ENCODE measurements at regions not wholly inside any gene's neighbourhood (a gene's known extent, or its start where the extent isn't known, plus 50 kb on each side); places are given as distances from the start of the nearest gene placed in this dataset.
"Not testable (repeated sequence)": the region's sequence is repeated elsewhere in the genome, so short reads cannot be mapped to it uniquely, and the experiment has no call there.

DNA sequence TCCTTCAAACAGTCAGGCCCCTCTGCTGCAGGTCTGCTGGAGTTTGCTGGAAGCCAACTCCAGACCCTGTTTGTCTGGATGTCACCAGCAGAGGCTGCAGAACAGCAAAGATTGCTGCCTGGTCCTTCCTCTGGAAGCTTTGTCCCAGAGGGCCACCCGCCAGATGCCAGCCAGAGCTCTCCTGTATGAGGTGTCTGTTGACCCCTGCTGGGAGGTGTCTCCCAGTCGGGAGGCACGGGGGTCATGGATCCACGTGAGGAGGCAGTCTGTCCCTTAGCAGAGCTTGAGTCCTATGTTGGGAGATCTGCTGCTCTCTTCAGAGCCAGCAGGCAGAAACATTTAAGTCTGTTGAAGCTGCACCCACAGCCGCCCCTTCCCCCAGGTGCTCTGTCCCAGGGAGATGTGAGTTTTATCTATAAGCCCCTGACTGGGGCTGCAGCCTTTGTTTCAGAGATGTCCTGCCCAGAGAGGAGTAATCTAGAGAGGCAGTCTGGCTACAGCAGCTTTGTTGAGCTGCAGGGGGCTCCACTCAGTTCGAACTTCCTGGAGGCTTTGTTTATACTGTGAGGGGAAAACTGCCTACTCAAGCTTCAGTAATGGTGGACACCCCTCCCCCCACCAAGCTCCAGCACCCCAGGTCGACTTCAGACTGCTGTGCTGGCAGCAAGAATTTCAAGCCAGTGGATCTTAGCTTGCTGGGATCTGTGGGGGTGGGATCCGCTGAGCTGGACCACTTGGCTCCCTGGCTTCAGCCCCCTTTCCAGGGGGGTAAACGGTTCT is 72.1 kb downstream of the OGFRL1 start:
- POLR2A ChIA-PET; DNase-seq (ENCODE audit: extremely low spot score); CTCF ChIA-PET: not testable (repeated sequence)

DNA sequence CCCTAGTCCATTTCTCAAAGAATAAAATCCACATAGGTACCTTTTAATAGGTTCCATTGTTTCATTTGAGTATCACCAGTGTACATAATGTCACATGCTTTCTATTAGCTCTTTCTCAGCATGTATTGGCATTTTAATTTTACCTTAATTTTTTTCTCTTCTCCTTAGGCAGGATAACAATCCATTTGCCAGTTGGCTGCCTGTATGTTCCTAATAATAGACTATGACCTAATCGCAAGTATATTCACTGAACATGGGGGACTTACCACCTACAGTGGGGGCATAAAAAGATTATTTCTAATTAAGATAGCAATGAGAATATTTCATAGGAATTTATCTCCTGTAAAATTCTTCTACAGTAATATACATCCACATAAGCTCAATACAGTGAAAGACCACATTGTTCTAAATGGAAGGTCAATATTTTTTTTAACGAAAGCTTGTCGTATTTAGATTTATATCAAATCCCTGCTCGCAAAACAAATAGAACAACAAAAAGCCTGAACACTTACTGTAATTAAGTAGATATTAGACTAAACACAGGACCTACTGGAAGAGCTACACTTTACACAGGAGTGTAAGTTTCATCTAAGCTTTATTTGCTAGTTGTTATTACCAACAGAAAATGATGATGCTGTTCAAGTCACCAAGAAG is 76.4 kb downstream of the OGFRL1 start:
- TF ChIP-seq CTBP1 (IDR thresholded peaks at IDR 0.05; ENCODE audit: borderline replicate concordance) = no peak
- no peak for TF ChIP-seq TARDBP (IDR thresholded peaks at IDR 0.05)
- no peak for TF ChIP-seq FOXM1 (IDR thresholded peaks at IDR 0.05; ENCODE audit: borderline replicate concordance)
- TF ChIP-seq ARNT (IDR thresholded peaks at IDR 0.05) = no peak
- TF ChIP-seq ELF4 (IDR thresholded peaks at IDR 0.05) = no peak
- no peak for TF ChIP-seq LEF1 (IDR thresholded peaks at IDR 0.05; ENCODE audit: borderline replicate concordance)
- TF ChIP-seq SUZ12 (IDR thresholded peaks at IDR 0.05) = no peak
- TF ChIP-seq HDGF (IDR thresholded peaks at IDR 0.05; ENCODE audit: borderline replicate concordance) = no peak
- no peak for TF ChIP-seq BHLHE40 (IDR thresholded peaks at IDR 0.05; ENCODE audit: borderline replicate concordance)
- TF ChIP-seq, protein P1, sequence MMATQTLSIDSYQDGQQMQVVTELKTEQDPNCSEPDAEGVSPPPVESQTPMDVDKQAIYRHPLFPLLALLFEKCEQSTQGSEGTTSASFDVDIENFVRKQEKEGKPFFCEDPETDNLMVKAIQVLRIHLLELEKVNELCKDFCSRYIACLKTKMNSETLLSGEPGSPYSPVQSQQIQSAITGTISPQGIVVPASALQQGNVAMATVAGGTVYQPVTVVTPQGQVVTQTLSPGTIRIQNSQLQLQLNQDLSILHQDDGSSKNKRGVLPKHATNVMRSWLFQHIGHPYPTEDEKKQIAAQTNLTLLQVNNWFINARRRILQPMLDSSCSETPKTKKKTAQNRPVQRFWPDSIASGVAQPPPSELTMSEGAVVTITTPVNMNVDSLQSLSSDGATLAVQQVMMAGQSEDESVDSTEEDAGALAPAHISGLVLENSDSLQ (IDR thresholded peaks at IDR 0.05) = no peak
- no peak for TF ChIP-seq ZNF384 (IDR thresholded peaks at IDR 0.05)
- no peak for TF ChIP-seq FOXK2 (IDR thresholded peaks at IDR 0.05)
- no peak for TF ChIP-seq SP1 (IDR thresholded peaks at IDR 0.05)
- no peak for TF ChIP-seq FOXA1 (IDR thresholded peaks at IDR 0.05)
- no peak for TF ChIP-seq L3MBTL2 (conservative IDR thresholded peaks at IDR 0.05)
- TF ChIP-seq NFRKB (IDR thresholded peaks at IDR 0.05) = no peak
- no peak for DNase-seq (ENCODE audit: extremely low spot score)
- ChIA-PET POLR2A (no interaction called here), CTCF (interaction anchor here (1.1 kb wide), 1 partner anchor 145 kb away, joined by 6 read pairs; no protein-coding TSS in a partner anchor)

DNA sequence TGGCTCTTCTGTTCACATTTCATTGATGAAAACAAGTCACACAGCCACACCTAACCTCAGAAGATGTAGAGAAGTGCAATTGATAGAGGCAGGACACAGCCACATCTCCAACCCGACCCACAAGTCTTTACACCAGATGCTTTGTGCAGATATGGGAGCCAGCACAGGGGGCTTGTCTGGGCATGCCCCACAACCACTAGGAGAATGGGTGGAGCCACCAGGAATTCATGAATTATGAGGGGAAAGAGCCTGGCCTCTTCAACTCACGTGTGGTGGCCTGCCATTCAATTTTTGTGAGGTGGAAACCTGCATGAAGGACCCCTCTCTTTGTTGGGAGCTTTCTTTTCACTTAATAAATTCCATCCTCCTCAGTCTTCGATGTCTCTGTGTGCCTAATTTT is 79.1 kb downstream of the OGFRL1 start:
- POLR2A ChIA-PET = no interaction called here
- CTCF ChIA-PET = no interaction called here
- TF ChIP-seq NFRKB (IDR thresholded peaks at IDR 0.05) (no peak), FOXM1 (IDR thresholded peaks at IDR 0.05; ENCODE audit: borderline replicate concordance) (no peak), CTBP1 (IDR thresholded peaks at IDR 0.05; ENCODE audit: borderline replicate concordance) (no peak), TARDBP (IDR thresholded peaks at IDR 0.05) (no peak), LEF1 (IDR thresholded peaks at IDR 0.05; ENCODE audit: borderline replicate concordance) (no peak), FOXK2 (IDR thresholded peaks at IDR 0.05) (no peak)
- TF ChIP-seq, protein P1 (IDR thresholded peaks at IDR 0.05) = peak; percentile 56
- no peak for DNase-seq (ENCODE audit: extremely low spot score)

DNA sequence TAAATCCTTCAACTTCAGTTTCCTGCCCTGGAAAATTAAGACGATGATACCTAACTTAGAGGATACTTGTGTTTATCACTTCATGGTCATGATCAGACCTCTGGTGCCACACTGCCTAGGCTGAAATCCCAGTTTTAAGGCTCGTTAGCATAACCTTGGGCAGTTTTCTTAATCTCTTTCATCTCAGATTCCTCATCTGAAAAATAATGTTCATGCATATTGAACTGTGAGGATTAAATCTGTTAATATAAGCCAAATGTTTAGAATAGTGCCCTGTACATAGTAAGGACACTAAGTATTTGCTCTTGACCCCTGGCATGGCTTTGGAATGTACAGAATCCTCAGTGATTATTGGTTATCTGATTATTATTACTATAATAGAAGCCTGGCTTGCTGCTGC is 79.7 kb downstream of the OGFRL1 start:
- TF ChIP-seq FOXM1 (IDR thresholded peaks at IDR 0.05; ENCODE audit: borderline replicate concordance) (no peak), NFRKB (IDR thresholded peaks at IDR 0.05) (no peak), FOXA1 (IDR thresholded peaks at IDR 0.05) (no peak), BHLHE40 (IDR thresholded peaks at IDR 0.05; ENCODE audit: borderline replicate concordance) (no peak), HDGF (IDR thresholded peaks at IDR 0.05; ENCODE audit: borderline replicate concordance) (no peak), FOXK2 (IDR thresholded peaks at IDR 0.05) (no peak), L3MBTL2 (conservative IDR thresholded peaks at IDR 0.05) (no peak), CTBP1 (IDR thresholded peaks at IDR 0.05; ENCODE audit: borderline replicate concordance) (no peak), SP1 (IDR thresholded peaks at IDR 0.05) (no peak), LEF1 (IDR thresholded peaks at IDR 0.05; ENCODE audit: borderline replicate concordance) (no peak), SUZ12 (IDR thresholded peaks at IDR 0.05) (no peak), TARDBP (IDR thresholded peaks at IDR 0.05) (no peak), ELF4 (IDR thresholded peaks at IDR 0.05) (no peak), ARNT (IDR thresholded peaks at IDR 0.05) (no peak), ZNF384 (IDR thresholded peaks at IDR 0.05) (no peak)
- TF ChIP-seq, protein P1 (IDR thresholded peaks at IDR 0.05) = no peak
- POLR2A ChIA-PET = no interaction called here
- CTCF ChIA-PET = no interaction called here
- no peak for DNase-seq (ENCODE audit: extremely low spot score)

DNA sequence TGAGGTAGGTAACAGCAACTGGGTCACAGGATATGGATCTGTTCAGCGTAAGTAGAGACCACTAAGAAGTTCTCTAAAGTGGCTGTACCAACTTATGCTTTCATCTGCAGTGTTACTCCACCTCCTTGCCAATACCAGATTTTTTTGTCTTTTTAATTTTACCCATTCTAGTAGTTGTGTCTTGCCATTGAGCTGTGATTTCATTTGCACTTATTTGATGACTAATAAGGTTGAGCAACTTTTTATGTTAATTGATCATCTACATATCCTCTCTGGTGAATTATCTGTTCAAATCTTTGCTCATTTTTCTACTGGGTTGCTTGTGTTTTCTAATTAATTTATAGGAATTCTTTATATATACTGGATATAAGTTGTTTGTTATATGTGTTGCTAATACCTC is 82.9 kb downstream of the OGFRL1 start:
- DNase-seq (ENCODE audit: extremely low spot score) = no peak
- CTCF ChIA-PET = no interaction called here
- POLR2A ChIA-PET = no interaction called here
- TF ChIP-seq FOXK2 (IDR thresholded peaks at IDR 0.05) (no peak), SUZ12 (IDR thresholded peaks at IDR 0.05) (no peak)

DNA sequence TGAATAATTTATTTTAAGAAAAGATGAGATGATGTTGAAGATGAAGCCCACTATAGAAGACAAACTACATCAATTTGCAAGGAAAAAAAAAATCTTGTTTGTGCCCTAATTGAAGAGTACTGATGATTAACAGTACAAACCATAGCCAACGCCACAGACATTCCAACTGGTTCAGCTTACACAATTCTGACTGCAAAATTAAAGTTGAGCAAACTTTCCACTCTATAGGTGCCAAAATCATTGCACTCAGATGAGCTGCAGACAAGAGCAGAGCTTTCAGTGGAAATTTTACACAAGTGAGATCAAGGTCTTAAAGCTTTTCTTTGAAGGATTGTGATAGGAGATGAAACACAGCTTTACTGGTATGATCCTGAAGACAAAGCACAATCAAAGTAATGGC is 85.3 kb downstream of the OGFRL1 start:
- POLR2A ChIA-PET = no interaction called here
- no peak for DNase-seq (ENCODE audit: extremely low spot score)
- TF ChIP-seq SP1 (IDR thresholded peaks at IDR 0.05) = no peak
- TF ChIP-seq CTBP1 (IDR thresholded peaks at IDR 0.05; ENCODE audit: borderline replicate concordance) = no peak
- no peak for TF ChIP-seq ARNT (IDR thresholded peaks at IDR 0.05)
- TF ChIP-seq TARDBP (IDR thresholded peaks at IDR 0.05) = no peak
- TF ChIP-seq FOXK2 (IDR thresholded peaks at IDR 0.05) = no peak
- no peak for TF ChIP-seq LEF1 (IDR thresholded peaks at IDR 0.05; ENCODE audit: borderline replicate concordance)
- no peak for TF ChIP-seq L3MBTL2 (conservative IDR thresholded peaks at IDR 0.05)
- TF ChIP-seq ELF4 (IDR thresholded peaks at IDR 0.05) = no peak
- TF ChIP-seq HDGF (IDR thresholded peaks at IDR 0.05; ENCODE audit: borderline replicate concordance) = no peak
- TF ChIP-seq SUZ12 (IDR thresholded peaks at IDR 0.05) = no peak
- TF ChIP-seq, protein P1 (IDR thresholded peaks at IDR 0.05) = no peak
- TF ChIP-seq FOXM1 (IDR thresholded peaks at IDR 0.05; ENCODE audit: borderline replicate concordance) = no peak
- TF ChIP-seq FOXA1 (IDR thresholded peaks at IDR 0.05) = no peak
- TF ChIP-seq ZNF384 (IDR thresholded peaks at IDR 0.05) = no peak
- no peak for TF ChIP-seq NFRKB (IDR thresholded peaks at IDR 0.05)
- CTCF ChIA-PET = interaction anchor here (1.0 kb wide), 1 partner anchor 418 kb away, joined by 4 read pairs; no protein-coding TSS in a partner anchor
